ENCODE measurements at regions not wholly inside any gene's neighbourhood (a gene's known extent, or its start where the extent isn't known, plus 50 kb on each side); places are given as distances from the start of the nearest gene placed in this dataset.

GRCh38 chr4:134260126-134260525, 58.5 kb upstream of the PABPC4L start:
- ChIA-PET POLR2A (no interaction called here), CTCF (interaction anchor here (1.2 to 3.5 kb wide), 2 partner anchors 12 to 16 kb away, joined by 3 to 9 read pairs; no protein-coding TSS in a partner anchor)
- DNase-seq (ENCODE audit: extremely low spot score), result no peak
- no peak for TF ChIP-seq CTCF (IDR thresholded peaks at IDR 0.05; ENCODE audit: control extremely low read depth, extremely low read depth, low read depth, missing control alignments)
